GM12873 (cell line): ENCODE measurements at regions not wholly inside any gene's neighbourhood (a gene's known extent, or its start where the extent isn't known, plus 50 kb on each side); places are given as distances from the start of the nearest gene placed in this dataset.

Source experiments
- TF ChIP-seq, protein P1 (sequence below): IDR thresholded peaks from 2 replicates; pipeline ENCODE4 v1.5.1; 2012; ENCODE audit warnings: low read depth, mild to moderate bottlenecking, moderate library complexity, low read length, control low read depth; ENCODE audit not compliant: insufficient read depth; ENCODE audit errors: missing control alignments

DNA sequence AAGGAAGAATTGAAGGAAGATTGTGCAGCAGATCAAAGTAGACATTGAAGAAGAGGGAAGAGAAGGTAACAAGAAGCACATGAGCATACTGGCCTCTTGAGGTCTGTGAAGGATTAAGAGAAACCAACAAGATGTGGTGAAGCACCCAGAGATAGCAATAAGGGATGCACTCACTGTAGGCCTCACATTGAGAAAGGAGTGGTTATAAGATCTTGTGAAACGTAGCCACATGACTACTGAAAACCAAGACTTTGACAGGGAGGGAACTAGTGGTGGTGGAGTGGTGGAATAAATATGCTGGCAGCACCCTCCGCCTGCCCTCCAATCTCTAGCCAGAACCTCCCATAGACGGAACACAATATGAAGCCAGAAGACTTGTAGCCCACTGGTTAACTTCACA, 651.2 kb downstream of the DIPK2A start:
- TF ChIP-seq, protein P1, sequence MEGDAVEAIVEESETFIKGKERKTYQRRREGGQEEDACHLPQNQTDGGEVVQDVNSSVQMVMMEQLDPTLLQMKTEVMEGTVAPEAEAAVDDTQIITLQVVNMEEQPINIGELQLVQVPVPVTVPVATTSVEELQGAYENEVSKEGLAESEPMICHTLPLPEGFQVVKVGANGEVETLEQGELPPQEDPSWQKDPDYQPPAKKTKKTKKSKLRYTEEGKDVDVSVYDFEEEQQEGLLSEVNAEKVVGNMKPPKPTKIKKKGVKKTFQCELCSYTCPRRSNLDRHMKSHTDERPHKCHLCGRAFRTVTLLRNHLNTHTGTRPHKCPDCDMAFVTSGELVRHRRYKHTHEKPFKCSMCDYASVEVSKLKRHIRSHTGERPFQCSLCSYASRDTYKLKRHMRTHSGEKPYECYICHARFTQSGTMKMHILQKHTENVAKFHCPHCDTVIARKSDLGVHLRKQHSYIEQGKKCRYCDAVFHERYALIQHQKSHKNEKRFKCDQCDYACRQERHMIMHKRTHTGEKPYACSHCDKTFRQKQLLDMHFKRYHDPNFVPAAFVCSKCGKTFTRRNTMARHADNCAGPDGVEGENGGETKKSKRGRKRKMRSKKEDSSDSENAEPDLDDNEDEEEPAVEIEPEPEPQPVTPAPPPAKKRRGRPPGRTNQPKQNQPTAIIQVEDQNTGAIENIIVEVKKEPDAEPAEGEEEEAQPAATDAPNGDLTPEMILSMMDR: peak; percentile 16

GRCh38 chr3:144624656-144625055, 653.0 kb downstream of the DIPK2A start:
- TF ChIP-seq, protein P1: no peak

- TF ChIP-seq, protein P1: no peak
Observed at GRCh38 chr3:144626835-144627234, 655.2 kb downstream of the DIPK2A start.

DNA sequence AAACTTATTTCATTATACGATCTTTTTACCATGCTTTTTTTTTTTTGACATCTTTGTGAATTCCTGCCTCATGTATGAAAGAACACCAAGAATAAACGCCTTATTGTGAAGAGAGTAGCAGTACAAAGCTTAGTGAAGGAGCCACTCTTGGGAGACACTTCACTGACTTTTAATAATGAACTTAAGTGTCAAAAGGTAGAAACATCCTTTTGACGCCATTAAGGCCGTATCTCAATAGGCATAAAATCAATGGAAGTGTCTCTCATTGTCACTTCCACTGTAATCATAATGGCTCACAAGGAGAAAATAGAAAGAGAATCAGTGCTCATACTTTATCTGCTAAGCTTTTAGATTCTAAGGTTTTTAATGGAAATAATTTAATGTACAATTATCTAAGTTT, 657.8 kb downstream of the DIPK2A start:
- TF ChIP-seq, protein P1: no peak

DNA sequence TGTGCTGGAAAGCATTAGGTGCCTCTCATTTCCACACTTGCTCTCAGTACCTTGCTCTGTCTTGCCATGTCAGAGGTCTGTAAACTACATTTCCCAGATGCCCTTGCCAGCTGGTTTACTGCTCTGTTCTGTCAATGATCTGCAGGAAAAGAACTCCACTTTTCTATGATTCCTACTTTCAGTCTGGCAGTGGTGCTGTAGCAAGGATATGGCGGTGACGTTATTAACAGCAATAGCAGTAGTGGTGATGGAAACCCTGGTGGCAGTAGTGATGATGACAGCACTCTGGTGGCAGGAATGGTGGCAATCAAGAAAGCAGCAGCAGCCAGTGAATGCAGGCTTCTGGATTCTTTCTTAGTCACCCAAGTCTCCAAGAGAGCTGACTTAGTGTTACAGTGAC, 665.2 kb downstream of the DIPK2A start:
- TF ChIP-seq, protein P1: peak; percentile 30

- TF ChIP-seq, protein P1: no peak
Observed at GRCh38 chr3:144638009-144638408, 666.4 kb downstream of the DIPK2A start.

DNA sequence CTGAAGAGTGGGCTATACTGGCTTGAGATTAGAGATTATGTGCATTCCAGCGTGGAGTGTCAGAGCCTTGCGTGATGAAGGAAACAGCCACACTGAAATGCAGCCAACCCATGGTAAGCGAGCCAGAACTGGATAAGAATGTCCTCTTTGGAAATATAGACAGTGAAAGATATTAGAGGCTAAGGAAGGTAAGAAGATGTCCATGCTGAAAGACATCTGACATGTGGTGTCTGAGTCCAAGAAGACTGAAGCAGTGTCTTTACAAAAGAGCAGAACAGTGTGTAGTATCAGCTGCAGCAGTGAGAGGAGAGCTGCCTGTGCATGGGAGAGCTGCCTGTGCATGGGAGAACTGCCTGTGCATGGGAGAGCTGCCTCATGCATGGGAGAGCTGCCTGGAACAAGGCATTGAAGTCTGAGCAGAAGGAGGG, 672.2 kb downstream of the DIPK2A start:
- TF ChIP-seq, protein P1: no peak

- TF ChIP-seq, protein P1: no peak
Observed at GRCh38 chr3:144645300-144645699, 673.7 kb downstream of the DIPK2A start.
